ENCODE measurements at regions not wholly inside any gene's neighbourhood (a gene's known extent, or its start where the extent isn't known, plus 50 kb on each side); places are given as distances from the start of the nearest gene placed in this dataset.

DNA sequence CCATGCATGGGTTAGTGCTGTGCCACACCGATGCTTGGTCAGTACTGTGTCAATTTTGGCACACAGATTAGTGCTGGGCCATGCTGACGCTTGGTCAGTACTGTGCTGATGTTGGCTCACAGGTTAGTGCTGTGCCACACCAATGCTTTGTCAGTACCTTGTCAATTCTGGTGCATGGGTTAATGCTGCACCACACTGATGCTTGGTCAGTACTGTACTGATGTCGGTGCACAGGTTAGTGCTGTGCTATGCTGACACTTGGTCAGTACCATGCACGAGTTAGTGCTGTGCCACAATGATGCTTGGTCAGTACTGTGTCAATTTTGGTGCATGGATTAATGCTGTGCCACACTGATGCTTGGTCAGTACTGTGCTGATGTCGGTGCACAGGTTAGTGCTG, 103.0 kb downstream of the NPIPB11 start:
- TF ChIP-seq, protein P1, sequence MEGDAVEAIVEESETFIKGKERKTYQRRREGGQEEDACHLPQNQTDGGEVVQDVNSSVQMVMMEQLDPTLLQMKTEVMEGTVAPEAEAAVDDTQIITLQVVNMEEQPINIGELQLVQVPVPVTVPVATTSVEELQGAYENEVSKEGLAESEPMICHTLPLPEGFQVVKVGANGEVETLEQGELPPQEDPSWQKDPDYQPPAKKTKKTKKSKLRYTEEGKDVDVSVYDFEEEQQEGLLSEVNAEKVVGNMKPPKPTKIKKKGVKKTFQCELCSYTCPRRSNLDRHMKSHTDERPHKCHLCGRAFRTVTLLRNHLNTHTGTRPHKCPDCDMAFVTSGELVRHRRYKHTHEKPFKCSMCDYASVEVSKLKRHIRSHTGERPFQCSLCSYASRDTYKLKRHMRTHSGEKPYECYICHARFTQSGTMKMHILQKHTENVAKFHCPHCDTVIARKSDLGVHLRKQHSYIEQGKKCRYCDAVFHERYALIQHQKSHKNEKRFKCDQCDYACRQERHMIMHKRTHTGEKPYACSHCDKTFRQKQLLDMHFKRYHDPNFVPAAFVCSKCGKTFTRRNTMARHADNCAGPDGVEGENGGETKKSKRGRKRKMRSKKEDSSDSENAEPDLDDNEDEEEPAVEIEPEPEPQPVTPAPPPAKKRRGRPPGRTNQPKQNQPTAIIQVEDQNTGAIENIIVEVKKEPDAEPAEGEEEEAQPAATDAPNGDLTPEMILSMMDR (IDR thresholded peaks at IDR 0.05) = no peak
- no peak for TF ChIP-seq POLR2A (IDR thresholded peaks at IDR 0.05)
- TF ChIP-seq EP300 (IDR thresholded peaks at IDR 0.05) = no peak
- no peak for TF ChIP-seq POLR2AphosphoS5 (IDR thresholded peaks at IDR 0.05)

Data from suprapubic skin (tissue), 4 donors.